ENCODE measurements at regions not wholly inside any gene's neighbourhood (a gene's known extent, or its start where the extent isn't known, plus 50 kb on each side); places are given as distances from the start of the nearest gene placed in this dataset.

GRCh38 chr1:56291374-56291919 lies 287.9 kb downstream of the PLPP3 start:
- Mint-ChIP-seq H3K27ac (ENCODE audit: unreplicated experiment) (no peak overlapping the region), H3K27me3 (ENCODE audit: unreplicated experiment) (peaks cover 4% of the 10 kb centered on the region), H3K36me3 (ENCODE audit: unreplicated experiment) (peaks cover 7% of the 10 kb centered on the region), H3K9me3 (ENCODE audit: unreplicated experiment) (peaks cover 2% of the 10 kb centered on the region), H3K4me3 (ENCODE audit: unreplicated experiment) (no peak overlapping the region), H3K4me1 (ENCODE audit: low read depth, unreplicated experiment) (no peaks in the 10 kb centered on the region)
- no peak for DNase-seq
- TF ChIP-seq, protein P1, sequence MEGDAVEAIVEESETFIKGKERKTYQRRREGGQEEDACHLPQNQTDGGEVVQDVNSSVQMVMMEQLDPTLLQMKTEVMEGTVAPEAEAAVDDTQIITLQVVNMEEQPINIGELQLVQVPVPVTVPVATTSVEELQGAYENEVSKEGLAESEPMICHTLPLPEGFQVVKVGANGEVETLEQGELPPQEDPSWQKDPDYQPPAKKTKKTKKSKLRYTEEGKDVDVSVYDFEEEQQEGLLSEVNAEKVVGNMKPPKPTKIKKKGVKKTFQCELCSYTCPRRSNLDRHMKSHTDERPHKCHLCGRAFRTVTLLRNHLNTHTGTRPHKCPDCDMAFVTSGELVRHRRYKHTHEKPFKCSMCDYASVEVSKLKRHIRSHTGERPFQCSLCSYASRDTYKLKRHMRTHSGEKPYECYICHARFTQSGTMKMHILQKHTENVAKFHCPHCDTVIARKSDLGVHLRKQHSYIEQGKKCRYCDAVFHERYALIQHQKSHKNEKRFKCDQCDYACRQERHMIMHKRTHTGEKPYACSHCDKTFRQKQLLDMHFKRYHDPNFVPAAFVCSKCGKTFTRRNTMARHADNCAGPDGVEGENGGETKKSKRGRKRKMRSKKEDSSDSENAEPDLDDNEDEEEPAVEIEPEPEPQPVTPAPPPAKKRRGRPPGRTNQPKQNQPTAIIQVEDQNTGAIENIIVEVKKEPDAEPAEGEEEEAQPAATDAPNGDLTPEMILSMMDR (IDR thresholded peaks at IDR 0.05; ENCODE audit: partially characterized antibody, unreplicated experiment) = no peak

DNA sequence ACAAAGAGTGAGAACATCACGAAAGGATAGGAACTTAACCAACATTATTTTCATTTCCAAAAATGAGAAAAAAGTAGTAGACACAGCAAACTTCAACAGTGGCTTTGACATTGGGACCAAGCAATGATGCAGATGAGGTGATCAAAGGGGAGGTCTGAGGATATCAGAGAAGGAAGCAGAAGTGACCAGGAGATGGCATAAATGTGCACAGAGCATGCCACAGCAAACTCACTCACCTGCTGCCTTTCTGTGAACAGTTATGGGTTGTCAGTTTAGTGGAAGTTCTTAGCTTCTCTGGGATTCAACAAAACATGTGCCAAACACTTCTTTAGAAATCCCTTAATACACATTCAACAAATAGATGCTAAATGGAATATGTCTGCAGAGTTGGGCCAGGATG lies 290.1 kb downstream of the PLPP3 start:
- no peaks in the 10 kb centered on the region for H3K4me1 Mint-ChIP-seq (ENCODE audit: low read depth, unreplicated experiment)
- no peak for DNase-seq
- no peak overlapping the region for H3K27ac Mint-ChIP-seq (ENCODE audit: unreplicated experiment)
- TF ChIP-seq, protein P1 (IDR thresholded peaks at IDR 0.05; ENCODE audit: partially characterized antibody, unreplicated experiment) = no peak
- peaks cover 2% of the 10 kb centered on the region for H3K9me3 Mint-ChIP-seq (ENCODE audit: unreplicated experiment)
- no peak overlapping the region for H3K4me3 Mint-ChIP-seq (ENCODE audit: unreplicated experiment)
- H3K36me3 Mint-ChIP-seq (ENCODE audit: unreplicated experiment) = peaks cover 5% of the 10 kb centered on the region
- H3K27me3 Mint-ChIP-seq (ENCODE audit: unreplicated experiment) = peaks cover 4% of the 10 kb centered on the region

- Mint-ChIP-seq H3K9me3 (ENCODE audit: unreplicated experiment) (peaks cover 2% of the 10 kb centered on the region), H3K27ac (ENCODE audit: unreplicated experiment) (no peak overlapping the region), H3K27me3 (ENCODE audit: unreplicated experiment) (peaks cover 4% of the 10 kb centered on the region), H3K4me3 (ENCODE audit: unreplicated experiment) (no peak overlapping the region), H3K36me3 (ENCODE audit: unreplicated experiment) (no peaks in the 10 kb centered on the region), H3K4me1 (ENCODE audit: low read depth, unreplicated experiment) (no peaks in the 10 kb centered on the region)
- TF ChIP-seq, protein P1 (IDR thresholded peaks at IDR 0.05; ENCODE audit: partially characterized antibody, unreplicated experiment) = no peak
- no peak for DNase-seq
Measured at GRCh38 chr1:56287721-56288120, 291.6 kb downstream of the PLPP3 start.

- Mint-ChIP-seq H3K9me3 (ENCODE audit: unreplicated experiment) (peaks cover 2% of the 10 kb centered on the region), H3K27ac (ENCODE audit: unreplicated experiment) (no peak overlapping the region), H3K36me3 (ENCODE audit: unreplicated experiment) (no peaks in the 10 kb centered on the region), H3K4me3 (ENCODE audit: unreplicated experiment) (no peak overlapping the region), H3K27me3 (ENCODE audit: unreplicated experiment) (peaks cover 4% of the 10 kb centered on the region), H3K4me1 (ENCODE audit: low read depth, unreplicated experiment) (no peaks in the 10 kb centered on the region)
- TF ChIP-seq, protein P1 (IDR thresholded peaks at IDR 0.05; ENCODE audit: partially characterized antibody, unreplicated experiment) = no peak
- DNase-seq = no peak
Measured at GRCh38 chr1:56286956-56287355, 292.4 kb downstream of the PLPP3 start.

DNA sequence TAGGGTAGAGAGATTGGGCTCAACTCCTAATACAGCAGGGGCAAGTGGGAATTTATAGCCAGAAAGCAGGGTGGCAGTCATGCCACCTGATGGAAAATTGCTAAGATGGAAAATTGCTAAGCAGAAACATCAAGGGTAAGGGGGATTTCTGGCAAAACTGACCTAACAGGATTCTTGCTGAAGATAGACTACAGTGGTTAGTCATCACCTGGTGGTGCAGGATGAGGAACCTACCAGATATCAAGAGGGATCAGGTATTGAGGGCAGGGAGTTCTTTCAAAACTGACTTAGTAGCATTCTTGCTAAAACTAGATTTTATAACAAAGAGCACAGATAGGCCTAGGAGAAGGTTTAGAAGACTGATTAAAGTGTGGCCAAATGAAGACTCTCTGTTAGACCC lies 292.9 kb downstream of the PLPP3 start:
- H3K36me3 Mint-ChIP-seq (ENCODE audit: unreplicated experiment) = no peaks in the 10 kb centered on the region
- no peak overlapping the region for H3K4me3 Mint-ChIP-seq (ENCODE audit: unreplicated experiment)
- peaks cover 4% of the 10 kb centered on the region for H3K27me3 Mint-ChIP-seq (ENCODE audit: unreplicated experiment)
- no peak overlapping the region for H3K27ac Mint-ChIP-seq (ENCODE audit: unreplicated experiment)
- DNase-seq = no peak
- no peaks in the 10 kb centered on the region for H3K4me1 Mint-ChIP-seq (ENCODE audit: low read depth, unreplicated experiment)
- H3K9me3 Mint-ChIP-seq (ENCODE audit: unreplicated experiment) = peaks cover 2% of the 10 kb centered on the region
- TF ChIP-seq, protein P1 (IDR thresholded peaks at IDR 0.05; ENCODE audit: partially characterized antibody, unreplicated experiment) = no peak

Measured in glutamatergic neuron (in vitro differentiated cells).